Keratinocyte (primary cell): ENCODE measurements at regions not wholly inside any gene's neighbourhood (a gene's known extent, or its start where the extent isn't known, plus 50 kb on each side); places are given as distances from the start of the nearest gene placed in this dataset.

ENCODE experiments used
- DNase-seq: peaks from one replicate; pipeline ENCODE4 v3.0.0-alpha.2; 2011; ENCODE audit warnings: low read depth, missing footprints, low spot score
- FAIRE-seq: peaks from 2 replicates; lab custom pipeline; 2011; peaks lifted over from hg19 to GRCh38; lab: Jason Lieb, UNC
- H2AFZ ChIP-seq: 2 replicates; pipeline ENCODE4 v1.6.0; 2012; ENCODE audit warnings: low read length, control low read depth, inconsistent platforms; ENCODE audit not compliant: control insufficient read depth
- H3K27ac ChIP-seq: 2 replicates; pipeline ENCODE4 v1.5.1; 2011; ENCODE audit warnings: low read length; ENCODE audit not compliant: control insufficient read depth, insufficient read depth
- H3K27me3 ChIP-seq: 3 replicates; pipeline ENCODE4 v1.6.0; 2011; ENCODE audit warnings: low read length; ENCODE audit not compliant: control insufficient read depth, insufficient read depth; ENCODE audit errors: extremely low read depth
- H3K36me3 ChIP-seq, 2 experiments: 2 replicates in 1 of 2; 3 replicates in 1 of 2; pipeline ENCODE4 v1.5.1; 2011; ENCODE audit warnings: low read length in 2 of 2, mild to moderate bottlenecking in 1 of 2; ENCODE audit not compliant: control insufficient read depth in 2 of 2, insufficient read depth in 2 of 2; ENCODE audit errors: extremely low read depth in 1 of 2
- H3K4me1 ChIP-seq: 3 replicates; pipeline ENCODE4 v1.5.1; 2011; ENCODE audit warnings: low read length; ENCODE audit not compliant: control insufficient read depth, insufficient read depth; ENCODE audit errors: extremely low read depth
- H3K4me2 ChIP-seq: 3 replicates; pipeline ENCODE4 v1.6.0; 2011; ENCODE audit warnings: low read depth, low read length; ENCODE audit not compliant: control insufficient read depth, insufficient read depth; ENCODE audit errors: extremely low read depth
- H3K4me3 ChIP-seq, 3 experiments: fragments of 200-600 bp in 1 of 3; sonication (generic) in 1 of 3; 2 replicates in 2 of 3; 3 replicates in 1 of 3; pipeline ENCODE4 v1.5.1; 2011 to 2016; ENCODE audit warnings: low read length in 3 of 3, mild to moderate bottlenecking in 3 of 3, control low read depth in 2 of 3, inconsistent platforms in 1 of 3, low read depth in 1 of 3, mixed read lengths in 1 of 3, mixed run types in 1 of 3, moderate library complexity in 1 of 3; ENCODE audit not compliant: control insufficient read depth in 2 of 3, insufficient read depth in 2 of 3; ENCODE audit errors: extremely low read depth in 1 of 3
- H3K79me2 ChIP-seq: 2 replicates; pipeline ENCODE4 v1.6.0; 2012; ENCODE audit warnings: low read length; ENCODE audit not compliant: control insufficient read depth, insufficient read depth
- H3K9ac ChIP-seq: 3 replicates; pipeline ENCODE4 v1.6.0; 2011; ENCODE audit warnings: low read length; ENCODE audit not compliant: control insufficient read depth, insufficient read depth; ENCODE audit errors: extremely low read depth
- H3K9me1 ChIP-seq: 3 replicates; pipeline ENCODE4 v1.6.0; 2011; ENCODE audit warnings: low read length; ENCODE audit not compliant: control insufficient read depth, insufficient read depth; ENCODE audit errors: extremely low read depth
- H3K9me3 ChIP-seq: 2 replicates; pipeline ENCODE4 v1.5.1; 2012; ENCODE audit warnings: low read depth, low read length; ENCODE audit not compliant: control insufficient read depth
- H4K20me1 ChIP-seq: 3 replicates; pipeline ENCODE4 v1.6.0; 2011; ENCODE audit warnings: low read length; ENCODE audit not compliant: control insufficient read depth, insufficient read depth; ENCODE audit errors: extremely low read depth
- EZH2 ChIP-seq: IDR thresholded peaks from one replicate; pipeline ENCODE4 v1.6.1; 2012; ENCODE audit warnings: inconsistent platforms, mild to moderate bottlenecking, low read length, moderate library complexity
- dilution Hi-C: fragments of 300-500 bp; cut with MboI; formaldehyde crosslinking; loops from one replicate; pipeline ENCODE4 v1.7.0; 2020; ENCODE audit warnings: low sequenced_read_pairs; ENCODE audit not compliant: extremely low pct_ligation_motif_present
- TF ChIP-seq, protein P1 (sequence below), 3 experiments: IDR thresholded peaks in 1 of 3; conservative IDR thresholded peaks in 1 of 3; optimal IDR thresholded peaks in 1 of 3; 2 replicates in 2 of 3; 3 replicates in 1 of 3; pipeline versions ENCODE3 to v1.5.1; 2011; ENCODE audit warnings: low read length in 3 of 3, mild to moderate bottlenecking in 3 of 3, moderate library complexity in 2 of 3, control low read depth in 1 of 3, inconsistent platforms in 1 of 3; ENCODE audit not compliant: insufficient read depth in 2 of 3; ENCODE audit errors: extremely low read depth in 1 of 3

DNA sequence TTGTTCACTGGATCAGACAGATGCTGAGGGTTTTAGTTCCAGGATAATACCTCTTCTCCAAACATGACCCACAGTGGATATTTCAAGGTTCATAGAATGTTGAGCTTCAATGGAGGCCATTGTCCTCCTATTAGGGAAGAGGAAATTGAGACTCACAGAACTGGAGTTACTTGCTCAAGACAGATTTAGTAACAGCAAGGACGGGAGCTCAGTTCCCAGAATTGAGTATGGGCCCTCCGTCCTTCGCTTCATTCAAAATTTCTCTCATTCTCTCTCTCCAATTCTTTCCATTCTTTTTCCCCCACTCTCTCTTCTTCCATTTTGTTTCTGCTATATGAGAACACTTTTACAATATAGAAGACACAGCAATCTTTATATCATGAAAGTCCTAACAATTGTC lies 94.0 kb downstream of the DNAJB9 start:
- Histone ChIP-seq H3K27ac (no peak overlapping the region), H3K9me3 (no peaks in the 10 kb centered on the region), H3K4me1 (no peaks in the 10 kb centered on the region), H3K9ac (no peak overlapping the region), H3K4me2 (no peak overlapping the region), H3K27me3 (no peaks in the 10 kb centered on the region), H4K20me1 (no peaks in the 10 kb centered on the region), H3K36me3 (no peaks in the 10 kb centered on the region), H2AFZ (no peak overlapping the region), H3K4me3 (no peak overlapping the region), H3K9me1 (no peaks in the 10 kb centered on the region), H3K79me2 (no peaks in the 10 kb centered on the region)
- DNase-seq (no peak), FAIRE-seq (no peak)
- no peak for TF ChIP-seq EZH2
- TF ChIP-seq, protein P1, sequence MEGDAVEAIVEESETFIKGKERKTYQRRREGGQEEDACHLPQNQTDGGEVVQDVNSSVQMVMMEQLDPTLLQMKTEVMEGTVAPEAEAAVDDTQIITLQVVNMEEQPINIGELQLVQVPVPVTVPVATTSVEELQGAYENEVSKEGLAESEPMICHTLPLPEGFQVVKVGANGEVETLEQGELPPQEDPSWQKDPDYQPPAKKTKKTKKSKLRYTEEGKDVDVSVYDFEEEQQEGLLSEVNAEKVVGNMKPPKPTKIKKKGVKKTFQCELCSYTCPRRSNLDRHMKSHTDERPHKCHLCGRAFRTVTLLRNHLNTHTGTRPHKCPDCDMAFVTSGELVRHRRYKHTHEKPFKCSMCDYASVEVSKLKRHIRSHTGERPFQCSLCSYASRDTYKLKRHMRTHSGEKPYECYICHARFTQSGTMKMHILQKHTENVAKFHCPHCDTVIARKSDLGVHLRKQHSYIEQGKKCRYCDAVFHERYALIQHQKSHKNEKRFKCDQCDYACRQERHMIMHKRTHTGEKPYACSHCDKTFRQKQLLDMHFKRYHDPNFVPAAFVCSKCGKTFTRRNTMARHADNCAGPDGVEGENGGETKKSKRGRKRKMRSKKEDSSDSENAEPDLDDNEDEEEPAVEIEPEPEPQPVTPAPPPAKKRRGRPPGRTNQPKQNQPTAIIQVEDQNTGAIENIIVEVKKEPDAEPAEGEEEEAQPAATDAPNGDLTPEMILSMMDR (optimal IDR thresholded peaks at IDR 0.05 in 1 of 3, IDR thresholded peaks at IDR 0.05 in 1 of 3, conservative IDR thresholded peaks at IDR 0.05 in 1 of 3; ENCODE audit: extremely low read depth in 1 of 3, insufficient read depth in 2 of 3, low read length in 3 of 3) = no peak
- dilution Hi-C loops = no loop called here

DNA sequence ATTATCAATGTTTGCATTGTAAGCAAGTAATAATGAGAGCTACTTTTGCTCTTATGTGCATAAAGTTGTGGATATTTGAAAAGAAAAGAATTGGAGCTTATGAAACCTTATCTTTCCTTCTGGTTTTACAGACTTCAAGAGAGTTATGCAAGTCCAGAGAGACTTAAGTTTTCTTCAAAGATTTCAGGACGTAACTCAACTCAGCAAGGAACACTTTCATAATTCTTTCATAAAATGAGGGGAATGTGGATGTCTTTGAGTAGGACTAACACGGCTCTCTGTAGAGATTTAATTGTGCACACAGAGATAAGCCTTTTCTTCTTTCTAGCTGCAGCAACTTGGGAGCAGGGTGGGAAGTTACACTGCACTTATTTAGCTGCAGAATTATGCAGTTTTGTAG lies 97.5 kb downstream of the DNAJB9 start:
- Histone ChIP-seq H3K27me3 (no peaks in the 10 kb centered on the region), H3K27ac (no peak overlapping the region), H3K4me1 (no peaks in the 10 kb centered on the region), H3K4me3 (no peak overlapping the region), H3K79me2 (no peaks in the 10 kb centered on the region), H3K9me3 (no peaks in the 10 kb centered on the region), H2AFZ (no peak overlapping the region), H3K4me2 (no peak overlapping the region), H3K9ac (no peak overlapping the region), H3K9me1 (no peaks in the 10 kb centered on the region), H4K20me1 (no peaks in the 10 kb centered on the region), H3K36me3 (no peaks in the 10 kb centered on the region)
- FAIRE-seq (no peak), DNase-seq (no peak)
- dilution Hi-C loops = no loop called here
- TF ChIP-seq, protein P1 (optimal IDR thresholded peaks at IDR 0.05 in 1 of 3, IDR thresholded peaks at IDR 0.05 in 1 of 3, conservative IDR thresholded peaks at IDR 0.05 in 1 of 3; ENCODE audit: extremely low read depth in 1 of 3, insufficient read depth in 2 of 3, low read length in 3 of 3) = no peak
- TF ChIP-seq EZH2 = no peak
